C4-2B (cell line): ENCODE measurements at regions not wholly inside any gene's neighbourhood (a gene's known extent, or its start where the extent isn't known, plus 50 kb on each side); places are given as distances from the start of the nearest gene placed in this dataset.

Source experiments
- H3K27ac ChIP-seq: fragments of 450-650 bp; 2 replicates; pipeline ENCODE4 v1.5.1; 2017
- ZFX ChIP-seq: fragments of 450-650 bp; IDR thresholded peaks from 2 replicates; pipeline ENCODE4 v1.6.1; 2017
- TF ChIP-seq, protein P1 (sequence below): fragments of 450-650 bp; conservative IDR thresholded peaks from 2 replicates; pipeline ENCODE4 v1.5.1; 2017; ENCODE audit warnings: mild to moderate bottlenecking

DNA sequence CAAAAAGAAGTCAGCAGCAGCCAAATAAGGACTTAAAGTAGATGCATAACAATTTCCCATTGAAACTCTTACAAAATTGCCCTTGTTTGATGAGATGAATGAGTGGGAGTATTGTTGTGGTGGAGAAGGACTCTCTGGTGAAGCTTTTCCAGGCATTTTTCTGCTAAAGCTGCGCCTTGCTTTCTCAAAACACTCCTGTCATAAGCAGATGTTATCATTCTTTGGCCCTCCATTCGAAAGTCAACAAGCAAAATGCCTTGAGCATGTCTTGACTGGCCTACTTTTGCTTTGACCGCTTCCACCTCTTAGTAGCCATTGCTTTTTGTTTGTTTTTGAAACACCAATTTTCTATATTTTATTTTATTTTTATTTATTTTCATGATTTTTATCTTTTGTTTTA, 340.9 kb upstream of the FGF13 start:
- TF ChIP-seq ZFX = no peak
- TF ChIP-seq, protein P1, sequence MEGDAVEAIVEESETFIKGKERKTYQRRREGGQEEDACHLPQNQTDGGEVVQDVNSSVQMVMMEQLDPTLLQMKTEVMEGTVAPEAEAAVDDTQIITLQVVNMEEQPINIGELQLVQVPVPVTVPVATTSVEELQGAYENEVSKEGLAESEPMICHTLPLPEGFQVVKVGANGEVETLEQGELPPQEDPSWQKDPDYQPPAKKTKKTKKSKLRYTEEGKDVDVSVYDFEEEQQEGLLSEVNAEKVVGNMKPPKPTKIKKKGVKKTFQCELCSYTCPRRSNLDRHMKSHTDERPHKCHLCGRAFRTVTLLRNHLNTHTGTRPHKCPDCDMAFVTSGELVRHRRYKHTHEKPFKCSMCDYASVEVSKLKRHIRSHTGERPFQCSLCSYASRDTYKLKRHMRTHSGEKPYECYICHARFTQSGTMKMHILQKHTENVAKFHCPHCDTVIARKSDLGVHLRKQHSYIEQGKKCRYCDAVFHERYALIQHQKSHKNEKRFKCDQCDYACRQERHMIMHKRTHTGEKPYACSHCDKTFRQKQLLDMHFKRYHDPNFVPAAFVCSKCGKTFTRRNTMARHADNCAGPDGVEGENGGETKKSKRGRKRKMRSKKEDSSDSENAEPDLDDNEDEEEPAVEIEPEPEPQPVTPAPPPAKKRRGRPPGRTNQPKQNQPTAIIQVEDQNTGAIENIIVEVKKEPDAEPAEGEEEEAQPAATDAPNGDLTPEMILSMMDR = no peak
- no peak overlapping the region for H3K27ac ChIP-seq

DNA sequence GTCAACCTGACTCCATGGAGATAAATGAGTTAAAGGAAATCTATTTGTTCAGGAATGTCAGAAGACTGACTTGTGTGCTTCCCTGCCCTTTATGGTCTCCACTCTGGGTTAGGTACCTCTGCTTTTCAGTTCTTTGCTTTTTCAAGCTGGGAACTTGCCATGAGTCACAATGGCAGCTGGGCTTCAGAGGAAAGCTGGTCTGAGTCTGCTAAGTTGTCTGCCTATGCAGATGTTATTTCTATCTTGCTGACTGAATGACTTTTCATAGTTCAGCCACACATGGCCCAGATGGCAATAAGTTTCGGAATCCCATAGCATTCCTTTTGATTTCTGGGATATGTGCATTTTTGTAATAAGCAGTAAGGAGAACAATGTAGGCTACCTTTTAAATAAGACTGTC, 337.9 kb upstream of the FGF13 start:
- no peak overlapping the region for H3K27ac ChIP-seq
- TF ChIP-seq, protein P1 = no peak
- no peak for TF ChIP-seq ZFX

DNA sequence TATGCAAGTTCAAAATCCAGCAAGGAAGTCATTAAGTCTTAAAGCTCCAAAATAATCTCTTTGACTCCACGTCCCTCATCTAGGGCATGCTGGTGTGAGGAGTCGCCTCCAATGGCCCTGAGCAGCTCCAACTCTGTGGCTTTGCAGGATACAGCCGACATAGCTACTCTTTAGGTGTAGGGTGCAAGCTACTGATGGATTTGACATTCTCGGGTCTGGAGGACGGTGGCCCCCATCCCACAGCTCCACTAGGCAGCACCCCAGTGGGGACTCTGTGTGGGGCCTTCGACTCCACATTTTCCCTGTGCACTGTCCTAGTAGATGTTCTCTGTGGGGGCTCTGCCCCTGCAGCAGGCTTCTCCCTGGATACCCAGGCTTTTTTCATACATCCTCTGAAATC, 333.2 kb upstream of the FGF13 start:
- no peak overlapping the region for H3K27ac ChIP-seq
- no peak for TF ChIP-seq ZFX
- TF ChIP-seq, protein P1 = no peak

DNA sequence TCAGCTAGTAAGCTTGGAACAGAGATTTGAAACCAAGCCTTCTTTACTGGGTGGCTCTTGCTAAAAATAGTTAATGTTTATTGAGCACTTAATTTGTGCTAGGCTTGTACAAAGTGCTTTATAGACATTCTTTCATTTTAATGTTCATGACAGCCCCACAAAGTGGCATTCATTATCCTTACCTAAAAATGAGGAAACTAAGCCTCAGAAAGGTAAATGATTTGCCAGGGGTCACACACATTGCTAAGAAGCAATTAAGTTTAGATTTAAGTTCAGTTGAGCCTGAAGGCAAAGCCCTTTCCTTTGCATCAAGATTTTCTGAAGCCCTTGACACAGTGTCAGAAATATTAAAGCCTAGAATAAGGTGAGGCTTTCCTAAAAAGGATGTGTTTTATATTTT, 327.5 kb upstream of the FGF13 start:
- TF ChIP-seq, protein P1 = no peak
- TF ChIP-seq ZFX = no peak

DNA sequence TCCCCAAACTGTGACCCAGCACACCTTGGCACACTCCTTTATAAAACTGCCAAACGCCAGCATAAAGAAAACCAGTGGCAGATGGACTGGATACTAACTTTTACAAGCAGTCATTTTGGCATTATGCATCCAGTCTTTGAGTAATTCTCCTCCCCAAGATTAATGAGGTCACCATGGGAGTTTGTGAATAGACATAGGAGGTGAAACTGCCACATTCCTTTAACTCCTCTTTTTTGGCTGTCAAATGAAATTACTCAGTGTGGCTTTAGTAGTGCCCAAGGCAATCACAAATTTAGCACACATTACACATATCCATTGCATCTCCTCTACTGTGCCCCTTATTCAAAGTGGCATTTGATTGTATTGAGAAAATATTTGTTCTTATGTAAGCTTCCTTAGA, 315.3 kb upstream of the FGF13 start:
- H3K27ac ChIP-seq = no peak overlapping the region
- TF ChIP-seq ZFX = no peak
- TF ChIP-seq, protein P1 = no peak

More for the DNA sequence above, 327.5 kb upstream of the FGF13 start:
- no peak overlapping the region for H3K27ac ChIP-seq

DNA sequence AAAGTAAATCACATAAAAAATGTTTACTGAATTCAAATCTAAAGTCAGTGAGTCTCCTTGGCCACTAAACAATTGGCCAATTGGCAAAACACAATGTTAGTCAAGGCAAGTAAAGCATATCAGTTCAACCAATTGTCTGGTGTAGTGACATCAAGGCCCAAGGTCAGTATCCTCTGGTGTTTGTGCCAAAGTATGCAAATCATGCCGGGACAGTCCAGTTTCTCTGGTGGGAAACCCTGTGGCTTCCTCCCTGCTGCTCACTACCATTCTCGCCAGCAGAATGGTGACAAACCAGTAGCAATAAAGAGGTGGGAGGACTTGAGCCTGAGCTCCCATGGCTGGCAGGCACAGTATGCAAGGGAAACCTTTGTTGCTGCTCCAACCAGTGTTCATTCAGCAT, 314.9 kb upstream of the FGF13 start:
- TF ChIP-seq, protein P1 = no peak
- no peak for TF ChIP-seq ZFX

DNA sequence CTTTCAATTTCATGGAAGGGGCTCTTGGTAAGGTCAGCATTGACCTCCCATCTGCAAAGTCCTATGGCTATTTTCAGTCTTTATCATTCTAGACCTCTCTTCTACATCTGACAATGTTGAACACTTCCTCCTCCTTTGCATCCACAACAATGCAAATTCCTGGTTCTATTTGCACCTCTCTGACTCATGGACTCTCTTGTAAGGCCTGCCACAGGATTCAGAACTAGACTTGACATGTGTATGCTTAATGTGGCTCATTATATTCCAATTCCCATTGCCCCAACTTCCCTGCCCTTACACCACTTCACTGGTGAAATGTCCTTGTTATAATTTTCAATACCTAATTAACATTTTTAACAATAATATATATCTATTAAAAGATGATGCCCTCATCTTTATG, 314.3 kb upstream of the FGF13 start:
- TF ChIP-seq, protein P1 = no peak
- no peak for TF ChIP-seq ZFX

More for the DNA sequence above, 314.9 kb upstream of the FGF13 start:
- H3K27ac ChIP-seq = no peak overlapping the region

More for the DNA sequence above, 314.3 kb upstream of the FGF13 start:
- H3K27ac ChIP-seq = no peak overlapping the region
